ENCODE measurements at regions not wholly inside any gene's neighbourhood (a gene's known extent, or its start where the extent isn't known, plus 50 kb on each side); places are given as distances from the start of the nearest gene placed in this dataset.

DNA sequence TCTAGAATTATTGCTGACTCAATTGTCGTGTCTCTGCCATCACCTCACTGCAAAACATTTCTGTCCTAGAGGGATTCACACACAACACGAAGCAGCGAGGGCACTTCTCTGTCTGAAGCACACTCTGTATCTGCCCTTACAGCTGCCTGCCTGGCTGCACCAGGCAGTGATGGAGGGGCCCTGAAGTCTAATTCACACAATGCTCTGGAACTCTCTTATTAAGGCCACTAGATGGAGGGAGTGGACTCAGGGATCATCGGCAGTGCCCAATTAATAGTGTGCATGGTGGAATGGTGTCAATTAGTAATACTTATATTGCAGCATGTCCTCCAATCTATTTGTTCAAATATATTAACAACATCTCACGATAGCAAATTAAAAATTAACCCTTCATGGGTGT lies 157.5 kb upstream of the MAP1B start:
- H3K27ac ChIP-seq (ENCODE audit: extremely low read length, insufficient read depth, low read length) = no peak overlapping the region
- no peak overlapping the region for H2AFZ ChIP-seq (ENCODE audit: low read length)
- in situ Hi-C loops (cut with HindIII; ENCODE audit: extremely low pct_ligation_motif_present, low pct_unique_long_range_greater_than_20kb) (no loop called here), intact Hi-C loops (cut with micrococcal nuclease; ENCODE audit: unreplicated experiment) (no loop called here)
- BruUV-seq (replicated peaks) = no TSS peak
- TF ChIP-seq POLR2A (IDR thresholded peaks at IDR 0.05; ENCODE audit: insufficient read depth in 1 of 2, low read depth in 2 of 2, low read length in 2 of 2) = no peak
- no peak for TF ChIP-seq ZNF329 (CRISPR knock-in tag; IDR thresholded peaks at IDR 0.05; ENCODE audit: low read depth)
- TF ChIP-seq, protein P1, sequence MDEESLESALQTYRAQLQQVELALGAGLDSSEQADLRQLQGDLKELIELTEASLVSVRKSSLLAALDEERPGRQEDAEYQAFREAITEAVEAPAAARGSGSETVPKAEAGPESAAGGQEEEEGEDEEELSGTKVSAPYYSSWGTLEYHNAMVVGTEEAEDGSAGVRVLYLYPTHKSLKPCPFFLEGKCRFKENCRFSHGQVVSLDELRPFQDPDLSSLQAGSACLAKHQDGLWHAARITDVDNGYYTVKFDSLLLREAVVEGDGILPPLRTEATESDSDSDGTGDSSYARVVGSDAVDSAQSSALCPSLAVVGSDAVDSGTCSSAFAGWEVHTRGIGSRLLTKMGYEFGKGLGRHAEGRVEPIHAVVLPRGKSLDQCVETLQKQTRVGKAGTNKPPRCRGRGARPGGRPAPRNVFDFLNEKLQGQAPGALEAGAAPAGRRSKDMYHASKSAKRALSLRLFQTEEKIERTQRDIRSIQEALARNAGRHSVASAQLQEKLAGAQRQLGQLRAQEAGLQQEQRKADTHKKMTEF (CRISPR knock-in tag; IDR thresholded peaks at IDR 0.05) = no peak
- TF ChIP-seq SKI (IDR thresholded peaks at IDR 0.05; ENCODE audit: partially characterized antibody) = no peak
- TF ChIP-seq, protein P2, sequence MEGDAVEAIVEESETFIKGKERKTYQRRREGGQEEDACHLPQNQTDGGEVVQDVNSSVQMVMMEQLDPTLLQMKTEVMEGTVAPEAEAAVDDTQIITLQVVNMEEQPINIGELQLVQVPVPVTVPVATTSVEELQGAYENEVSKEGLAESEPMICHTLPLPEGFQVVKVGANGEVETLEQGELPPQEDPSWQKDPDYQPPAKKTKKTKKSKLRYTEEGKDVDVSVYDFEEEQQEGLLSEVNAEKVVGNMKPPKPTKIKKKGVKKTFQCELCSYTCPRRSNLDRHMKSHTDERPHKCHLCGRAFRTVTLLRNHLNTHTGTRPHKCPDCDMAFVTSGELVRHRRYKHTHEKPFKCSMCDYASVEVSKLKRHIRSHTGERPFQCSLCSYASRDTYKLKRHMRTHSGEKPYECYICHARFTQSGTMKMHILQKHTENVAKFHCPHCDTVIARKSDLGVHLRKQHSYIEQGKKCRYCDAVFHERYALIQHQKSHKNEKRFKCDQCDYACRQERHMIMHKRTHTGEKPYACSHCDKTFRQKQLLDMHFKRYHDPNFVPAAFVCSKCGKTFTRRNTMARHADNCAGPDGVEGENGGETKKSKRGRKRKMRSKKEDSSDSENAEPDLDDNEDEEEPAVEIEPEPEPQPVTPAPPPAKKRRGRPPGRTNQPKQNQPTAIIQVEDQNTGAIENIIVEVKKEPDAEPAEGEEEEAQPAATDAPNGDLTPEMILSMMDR (CRISPR knock-in tag; IDR thresholded peaks at IDR 0.05) = 0 out of 2 replicates have a peak, but pooled peaks have one; percentile 6
- 0 out of 4 replicates have a peak, but pooled peaks of 1 of the 2 experiments have one; percentile 11 for TF ChIP-seq MAFK (conservative IDR thresholded peaks at IDR 0.05 in 1 of 2, IDR thresholded peaks at IDR 0.05 in 1 of 2; ENCODE audit: low read length in 2 of 2)
- TF ChIP-seq XRCC5 (optimal IDR thresholded peaks at IDR 0.05; ENCODE audit: low read length) = no peak
- TF ChIP-seq POGZ (CRISPR knock-in tag; IDR thresholded peaks at IDR 0.05) = no peak
- no peak overlapping the region for H3K4me3 ChIP-seq (replicated peaks in 1 of 3; ENCODE audit: insufficient read depth in 1 of 3, low read depth in 2 of 3, low read length in 3 of 3)
- H3K36me3 ChIP-seq (replicated peaks in 1 of 2; ENCODE audit: control insufficient read depth in 1 of 2, insufficient read depth in 2 of 2, low read length in 2 of 2) = no peaks in the 10 kb centered on the region
- ATAC-seq = 0 out of 3 replicates have a peak, but pooled peaks have one; percentile 36
- H3K4me2 ChIP-seq (ENCODE audit: low read depth, low read length) = no peak overlapping the region
- H3K27me3 ChIP-seq (ENCODE audit: control insufficient read depth in 1 of 2, insufficient read depth in 2 of 2, low read length in 2 of 2) = no peaks in the 10 kb centered on the region
- DNase-seq (ENCODE audit: low spot score) = no peak
- 26% methylated on average over 5 of the region's 5 CpGs for WGBS (ENCODE audit: low lambda C conversion rate)
- ChIA-PET POLR2A (no interaction called here), CTCF (ENCODE audit: low intra/inter-chr PET ratio, low total read pairs) (no interaction called here)
- H3K79me2 ChIP-seq (ENCODE audit: insufficient read depth, low read length) = no peaks in the 10 kb centered on the region
- H3K4me1 ChIP-seq (ENCODE audit: insufficient read depth, low read length) = no peaks in the 10 kb centered on the region
- H3K9ac ChIP-seq (ENCODE audit: insufficient read depth, low read depth, low read length) = no peak overlapping the region
- H4K20me1 ChIP-seq (ENCODE audit: insufficient read depth, low read length) = no peaks in the 10 kb centered on the region
- FAIRE-seq = no peak
- H3K9me3 ChIP-seq (ENCODE audit: low read length) = peaks cover 5% of the 10 kb centered on the region; the same call in 1 of the 2 replicates
